Urinary bladder (tissue), 3 donors: ENCODE measurements at regions not wholly inside any gene's neighbourhood (a gene's known extent, or its start where the extent isn't known, plus 50 kb on each side); places are given as distances from the start of the nearest gene placed in this dataset.

Experiments used
- DNase-seq: peaks from one replicate; pipeline ENCODE4 v3.0.0-alpha.2; 2015; ENCODE audit errors: extremely low spot score
- H3K27ac ChIP-seq: one replicate; pipeline ENCODE4 v1.5.1; 2013; ENCODE audit warnings: low read depth, mild to moderate bottlenecking, moderate library complexity
- H3K36me3 ChIP-seq: one replicate; pipeline ENCODE4 v1.6.1; 2013; ENCODE audit warnings: mild to moderate bottlenecking, moderate library complexity; ENCODE audit not compliant: insufficient read depth
- H3K4me1 ChIP-seq: one replicate; pipeline ENCODE4 v1.6.1; 2013; ENCODE audit warnings: mild to moderate bottlenecking, moderate library complexity; ENCODE audit not compliant: insufficient read depth
- H3K4me3 ChIP-seq: one replicate; pipeline ENCODE4 v1.5.1; 2013; ENCODE audit warnings: low read depth, low read length
- WGBS: extraction: QIAGEN DNeasy Blood & Tissue Kit; methylation state at CpG from one replicate; pipeline ENCODE4 v1.1.7; 2013; 5-methylcytosine and 5-hydroxymethylcytosine counted together
- donor health status: healthy with polysubstance abuse.
- donor health status: healthy.

DNA sequence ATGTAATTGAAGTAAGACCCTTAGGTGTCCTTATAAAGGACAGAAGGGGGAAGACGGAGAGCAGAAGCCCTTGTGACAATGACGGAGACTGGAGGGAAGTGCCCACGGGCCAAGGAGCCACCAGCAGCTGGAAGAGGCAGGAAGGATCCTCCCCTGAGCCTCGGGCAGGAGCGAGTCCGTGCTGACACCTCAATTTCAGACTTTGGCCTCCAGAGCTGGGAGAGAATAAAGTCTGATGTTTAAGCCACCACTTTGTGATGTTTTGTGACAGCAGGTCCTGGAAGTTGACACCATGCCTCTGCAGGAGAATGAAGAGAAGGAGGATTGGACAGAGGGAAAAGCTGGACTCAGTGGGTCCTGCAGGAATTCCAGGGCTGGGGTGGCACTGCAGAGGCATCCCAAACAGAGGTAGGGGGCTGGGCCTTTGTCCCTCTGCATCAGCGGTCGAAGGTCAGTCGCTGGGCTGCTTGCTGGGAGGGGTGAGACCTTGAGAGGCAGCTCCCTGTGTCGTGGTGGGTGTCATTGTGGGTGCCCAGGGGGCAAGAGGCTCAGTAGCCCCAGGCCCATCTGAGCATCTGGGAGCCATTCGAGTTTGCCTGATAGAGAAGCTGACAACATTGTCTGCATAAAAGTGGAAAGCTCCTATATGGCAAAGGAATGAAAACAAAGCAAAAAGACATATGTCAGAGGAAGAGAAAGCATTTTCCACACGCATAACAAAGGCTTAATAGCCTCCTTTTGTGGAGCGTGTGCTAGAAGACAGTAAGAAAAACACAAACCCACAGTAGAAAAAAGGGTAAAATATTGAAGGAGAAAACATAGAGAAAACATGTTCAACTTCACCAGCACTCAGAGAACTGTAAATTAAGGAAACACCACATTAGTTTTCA lies 68.8 kb downstream of the RTL6 start:
- H3K27ac ChIP-seq = no peak overlapping the region
- H3K4me3 ChIP-seq = no peak overlapping the region
- WGBS = 73% methylated on average over 13 of the region's 13 CpGs
- H3K4me1 ChIP-seq = no peaks in the 10 kb centered on the region
- no peaks in the 10 kb centered on the region for H3K36me3 ChIP-seq
- no peak for DNase-seq

DNA sequence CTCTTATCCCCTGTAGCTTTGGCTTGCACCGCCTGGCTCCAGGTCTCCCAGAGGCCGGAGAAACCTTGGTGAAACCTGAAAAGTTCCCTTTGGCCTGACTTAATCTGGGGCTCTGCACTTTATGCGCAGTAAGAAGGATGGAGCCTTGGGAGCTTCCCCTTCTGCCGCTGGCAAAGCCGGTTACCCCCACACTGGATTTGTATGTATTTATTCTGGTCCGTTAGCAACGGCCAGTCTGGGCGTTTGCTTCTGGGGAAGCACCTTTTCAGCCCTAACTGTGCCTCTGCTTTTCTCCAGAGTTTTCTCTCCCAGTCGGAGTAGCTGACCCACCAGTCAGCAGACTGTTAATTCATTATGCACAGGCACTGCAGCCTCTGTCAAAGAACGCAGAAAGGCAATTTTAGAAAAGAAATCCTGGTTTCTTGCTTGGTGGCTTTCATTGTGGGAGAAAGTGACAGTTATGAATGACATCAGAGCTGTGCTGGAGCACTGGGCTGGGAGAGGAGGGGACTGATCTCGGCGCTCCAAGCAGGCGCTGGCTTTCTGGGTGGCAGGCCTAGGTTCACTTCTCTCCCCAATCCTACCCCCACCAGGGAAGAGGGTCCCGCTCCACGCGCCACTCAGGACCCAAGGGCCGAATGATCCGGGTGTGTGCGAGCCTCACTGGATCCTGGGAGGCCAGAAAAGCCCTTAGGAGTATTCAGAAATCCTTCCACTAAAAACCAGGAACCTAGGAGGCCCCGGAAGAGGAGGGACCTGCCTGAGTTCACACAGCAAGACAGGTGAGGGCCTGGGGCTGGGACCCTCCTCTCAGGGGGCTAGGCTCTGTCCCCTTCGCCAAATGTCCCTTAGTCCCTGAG lies 70.2 kb downstream of the RTL6 start:
- 85% methylated on average over 21 of the region's 21 CpGs for WGBS
- H3K4me3 ChIP-seq = no peak overlapping the region
- no peak for DNase-seq
- no peaks in the 10 kb centered on the region for H3K4me1 ChIP-seq
- no peaks in the 10 kb centered on the region for H3K36me3 ChIP-seq
- H3K27ac ChIP-seq = no peak overlapping the region

- no peak overlapping the region for H3K4me3 ChIP-seq
- no peak for DNase-seq
- no peaks in the 10 kb centered on the region for H3K36me3 ChIP-seq
- WGBS = 85% methylated on average over 11 of the region's 11 CpGs
- no peaks in the 10 kb centered on the region for H3K4me1 ChIP-seq
- H3K27ac ChIP-seq = no peak overlapping the region
Measured at GRCh38 chr22:44426981-44427380, 71.1 kb downstream of the RTL6 start.

DNA sequence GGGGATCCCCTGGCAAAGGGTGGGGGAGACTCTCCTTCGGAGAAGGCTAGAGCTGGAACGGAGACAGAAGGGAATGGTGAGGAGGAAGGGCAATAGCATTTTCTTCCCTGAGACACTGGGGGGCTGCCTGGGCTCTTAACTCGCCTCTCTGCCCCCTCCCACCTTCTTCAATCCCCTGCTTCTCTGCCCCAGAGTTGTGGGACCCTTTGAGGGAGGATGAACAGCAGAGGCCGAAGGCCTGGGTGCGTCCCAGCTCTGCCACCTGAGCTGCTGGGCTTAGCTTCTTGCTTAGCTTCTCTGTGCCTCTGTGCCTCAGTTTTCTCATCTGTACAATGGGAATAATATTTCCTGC lies 72.4 kb downstream of the RTL6 start:
- H3K27ac ChIP-seq = no peak overlapping the region
- no peak for DNase-seq
- 79% methylated on average over 5 of the region's 5 CpGs for WGBS
- H3K36me3 ChIP-seq = no peaks in the 10 kb centered on the region
- no peaks in the 10 kb centered on the region for H3K4me1 ChIP-seq
- H3K4me3 ChIP-seq = no peak overlapping the region

GRCh38 chr22:44424867-44425693 lies 73.0 kb downstream of the RTL6 start:
- no peaks in the 10 kb centered on the region for H3K4me1 ChIP-seq
- WGBS = 75% methylated on average over 20 of the region's 20 CpGs
- no peak overlapping the region for H3K27ac ChIP-seq
- DNase-seq = no peak
- no peaks in the 10 kb centered on the region for H3K36me3 ChIP-seq
- H3K4me3 ChIP-seq = no peak overlapping the region

DNA sequence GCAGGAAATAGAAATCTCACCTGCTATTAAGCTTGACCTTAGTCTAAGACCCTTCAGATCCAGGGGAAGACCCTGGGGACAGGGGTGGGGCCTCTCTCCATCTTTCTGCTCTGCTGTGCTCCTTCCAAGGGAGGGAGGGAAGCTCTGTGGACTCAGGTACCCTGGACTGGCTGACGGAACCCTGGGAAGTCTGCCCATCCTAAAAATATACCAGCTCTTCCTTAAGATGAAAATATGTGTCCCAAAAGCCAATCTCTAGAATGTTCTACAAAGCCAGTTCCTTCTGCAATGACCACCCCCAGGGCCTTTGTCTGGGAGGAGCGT lies 73.7 kb downstream of the RTL6 start:
- no peak for DNase-seq
- Histone ChIP-seq H3K4me3 (no peak overlapping the region), H3K4me1 (no peaks in the 10 kb centered on the region), H3K27ac (no peak overlapping the region), H3K36me3 (no peaks in the 10 kb centered on the region)
- 79% methylated on average over 2 of the region's 2 CpGs for WGBS

GRCh38 chr22:44423556-44424358 lies 74.3 kb downstream of the RTL6 start:
- WGBS = 87% methylated on average over 14 of the region's 14 CpGs
- Histone ChIP-seq H3K4me1 (no peaks in the 10 kb centered on the region), H3K27ac (no peak overlapping the region), H3K36me3 (no peaks in the 10 kb centered on the region), H3K4me3 (no peak overlapping the region)
- DNase-seq = no peak

DNA sequence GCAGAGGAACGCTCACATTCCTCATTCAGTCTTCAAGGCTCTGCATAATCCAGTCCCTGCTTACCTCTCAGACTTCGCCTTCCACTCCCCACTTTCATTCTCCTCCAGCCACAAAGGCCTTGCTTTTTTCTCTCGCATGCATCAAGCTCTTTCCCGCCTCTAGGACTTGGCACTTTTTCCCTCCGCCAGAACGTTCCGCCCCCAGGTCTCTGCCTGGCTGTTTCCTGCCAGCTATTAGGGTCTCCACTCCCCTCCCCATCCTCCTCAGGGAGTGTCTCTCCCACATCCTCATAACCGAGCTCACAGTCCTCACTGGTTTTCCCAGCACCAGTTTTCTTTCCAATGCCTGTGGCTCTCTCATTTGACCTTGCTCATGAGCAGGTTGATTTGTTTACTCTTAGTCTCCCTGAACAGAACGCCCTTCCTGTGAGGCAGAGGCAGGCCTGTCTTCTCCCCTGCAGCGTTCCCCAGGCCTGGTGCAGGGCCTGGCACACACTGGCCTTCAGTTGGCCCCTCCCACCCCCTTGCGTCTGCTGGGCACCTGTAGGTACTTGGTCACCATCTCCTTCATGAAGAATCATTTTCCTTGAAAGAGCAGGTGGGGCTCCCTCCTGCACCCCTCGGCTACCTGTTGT lies 75.2 kb downstream of the RTL6 start:
- Histone ChIP-seq H3K36me3 (no peaks in the 10 kb centered on the region), H3K4me1 (no peaks in the 10 kb centered on the region), H3K4me3 (no peak overlapping the region), H3K27ac (no peak overlapping the region)
- DNase-seq = no peak
- WGBS = 66% methylated on average over 12 of the region's 12 CpGs

GRCh38 chr22:44419429-44419828 lies 78.6 kb downstream of the RTL6 start:
- DNase-seq = no peak
- Histone ChIP-seq H3K27ac (no peak overlapping the region), H3K36me3 (no peaks in the 10 kb centered on the region), H3K4me1 (no peaks in the 10 kb centered on the region), H3K4me3 (no peak overlapping the region)
- WGBS = 68% methylated on average over 1 of the region's 1 CpG

- Histone ChIP-seq H3K27ac (no peak overlapping the region), H3K36me3 (no peaks in the 10 kb centered on the region), H3K4me3 (no peak overlapping the region), H3K4me1 (no peaks in the 10 kb centered on the region)
- DNase-seq = no peak
- 91% methylated on average over 11 of the region's 11 CpGs for WGBS
Measured at GRCh38 chr22:44413211-44413610, 84.8 kb downstream of the RTL6 start.

DNA sequence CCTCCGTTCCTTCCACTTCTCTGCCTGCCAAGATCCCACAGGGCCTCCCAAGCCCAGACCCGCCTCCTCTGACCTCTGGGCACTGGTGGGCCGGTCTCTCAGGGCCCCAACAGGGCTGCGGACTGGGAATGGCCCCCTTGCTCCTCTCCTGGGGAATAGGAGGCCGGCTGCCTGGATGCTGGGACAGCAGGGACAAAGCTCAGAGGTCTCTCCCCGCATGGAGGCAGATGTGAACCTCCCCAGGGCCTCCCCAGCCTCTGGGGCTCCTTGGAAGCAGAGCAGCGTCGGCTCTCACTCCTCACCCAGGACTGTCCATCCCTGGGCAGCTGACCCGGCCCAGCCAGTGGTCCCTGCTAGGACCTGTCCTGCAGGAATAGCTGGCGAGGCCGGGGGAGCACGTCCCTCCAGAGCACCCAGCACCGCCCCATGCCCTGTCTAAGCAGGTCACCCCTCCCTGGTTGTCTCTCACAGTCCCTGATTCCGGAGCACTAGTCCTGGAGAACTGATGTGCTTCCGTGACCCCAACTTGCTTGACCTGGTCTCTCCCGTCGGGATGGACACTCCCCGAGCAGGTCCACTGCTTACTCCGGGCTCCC lies 85.8 kb downstream of the RTL6 start:
- H3K27ac ChIP-seq = no peak overlapping the region
- DNase-seq = no peak

More for the DNA sequence above, 85.8 kb downstream of the RTL6 start:
- WGBS = 77% methylated on average over 19 of the region's 19 CpGs
- Histone ChIP-seq H3K4me3 (no peak overlapping the region), H3K4me1 (no peaks in the 10 kb centered on the region), H3K36me3 (no peaks in the 10 kb centered on the region)
